GM06990 (cell line): ENCODE measurements at regions not wholly inside any gene's neighbourhood (a gene's known extent, or its start where the extent isn't known, plus 50 kb on each side); places are given as distances from the start of the nearest gene placed in this dataset.
A peak's percentile ranks its signal among the peaks of the same experiment; 100 is the strongest.

Source experiments
- DNase-seq: peaks from one replicate; pipeline ENCODE4 v3.0.0-alpha.2; 2011; ENCODE audit not compliant: insufficient read length; ENCODE audit errors: extremely low read depth
- H3K27me3 ChIP-seq: replicated peaks from 2 replicates; pipeline ENCODE4 v1.6.0; 2011; ENCODE audit warnings: low read length; ENCODE audit not compliant: control insufficient read depth, insufficient read depth
- H3K36me3 ChIP-seq: 2 replicates; pipeline ENCODE4 v1.5.1; 2011; ENCODE audit warnings: low read length; ENCODE audit not compliant: control insufficient read depth, insufficient read depth
- H3K4me3 ChIP-seq: replicated peaks from 2 replicates; pipeline ENCODE4 v1.5.1; 2011; ENCODE audit warnings: low read depth, mild to moderate bottlenecking, control low read depth, low read length
- CTCF ChIP-seq: IDR thresholded peaks from 2 replicates; pipeline ENCODE4 v1.5.1; 2011; ENCODE audit warnings: low read length, control low read depth, mild to moderate bottlenecking, inconsistent platforms; ENCODE audit not compliant: insufficient read depth, poor library complexity, severe bottlenecking

GRCh38 chr1:191174298-191174697 lies 696.6 kb upstream of the BRINP3 start:
- no peak for TF ChIP-seq CTCF
- peak; percentile 22 for DNase-seq
- Histone ChIP-seq H3K27me3 (no peaks in the 10 kb centered on the region), H3K36me3 (no peaks in the 10 kb centered on the region), H3K4me3 (no peak overlapping the region)

- no peak for TF ChIP-seq CTCF
- Histone ChIP-seq H3K4me3 (no peak overlapping the region), H3K36me3 (no peaks in the 10 kb centered on the region), H3K27me3 (no peaks in the 10 kb centered on the region)
- DNase-seq = no peak
Observed at GRCh38 chr1:191176131-191176530, 698.5 kb upstream of the BRINP3 start.

GRCh38 chr1:191206513-191207207 lies 729.0 kb upstream of the BRINP3 start:
- DNase-seq = no peak
- H3K36me3 ChIP-seq = no peaks in the 10 kb centered on the region
- no peak overlapping the region for H3K4me3 ChIP-seq
- H3K27me3 ChIP-seq = no peaks in the 10 kb centered on the region
- TF ChIP-seq CTCF = no peak

GRCh38 chr1:191222206-191222605 lies 744.5 kb upstream of the BRINP3 start:
- no peaks in the 10 kb centered on the region for H3K27me3 ChIP-seq
- no peak overlapping the region for H3K4me3 ChIP-seq
- no peak for TF ChIP-seq CTCF
- no peak for DNase-seq
- no peaks in the 10 kb centered on the region for H3K36me3 ChIP-seq

GRCh38 chr1:191240925-191241324 lies 763.3 kb upstream of the BRINP3 start:
- Histone ChIP-seq H3K36me3 (no peaks in the 10 kb centered on the region), H3K27me3 (no peaks in the 10 kb centered on the region), H3K4me3 (no peak overlapping the region)
- DNase-seq = no peak
- no peak for TF ChIP-seq CTCF
